ENCODE measurements at regions not wholly inside any gene's neighbourhood (a gene's known extent, or its start where the extent isn't known, plus 50 kb on each side); places are given as distances from the start of the nearest gene placed in this dataset.

DNA sequence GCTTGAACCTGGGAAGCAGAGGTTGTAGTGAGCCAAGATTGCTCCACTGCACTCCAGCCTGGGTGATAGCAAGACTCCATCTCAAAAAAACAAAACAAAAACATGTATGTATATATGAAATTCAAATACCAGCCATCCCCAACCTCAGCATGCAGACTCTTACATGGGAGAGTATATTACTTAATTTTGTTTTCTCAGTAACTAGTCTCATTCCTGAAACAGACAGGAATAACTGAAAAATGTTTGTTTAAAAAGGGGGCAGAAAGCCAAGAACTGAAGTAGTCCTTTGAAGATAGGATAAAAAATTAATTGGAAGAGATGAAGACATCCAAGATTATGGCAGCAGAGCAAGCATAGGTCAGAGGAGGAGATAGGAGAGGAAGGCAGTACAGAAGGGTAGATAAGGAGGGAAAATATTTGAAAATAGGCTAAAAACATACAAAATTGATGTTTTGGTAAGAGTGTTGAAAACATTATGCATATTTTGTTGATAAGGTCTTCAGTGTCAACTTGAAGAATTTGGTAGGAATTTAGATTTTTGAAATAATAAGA is 309.9 kb downstream of the MAT2B start:
- no peak for ATAC-seq
- no peak overlapping the region for H3K4me3 Mint-ChIP-seq
- H3K9me3 Mint-ChIP-seq (ENCODE audit: low read depth): peaks cover 4% of the 10 kb centered on the region
- H3K27me3 Mint-ChIP-seq: no peaks in the 10 kb centered on the region
- intact Hi-C loops (cut with DNase I, micrococcal nuclease): no loop called here
- ChIA-PET POLR2A (no interaction called here), CTCF (no interaction called here)
- no peak for DNase-seq
- H3K36me3 Mint-ChIP-seq (ENCODE audit: low read depth): no peaks in the 10 kb centered on the region
- H3K27ac Mint-ChIP-seq: no peak overlapping the region
- H3K4me1 Mint-ChIP-seq: no peaks in the 10 kb centered on the region

DNA sequence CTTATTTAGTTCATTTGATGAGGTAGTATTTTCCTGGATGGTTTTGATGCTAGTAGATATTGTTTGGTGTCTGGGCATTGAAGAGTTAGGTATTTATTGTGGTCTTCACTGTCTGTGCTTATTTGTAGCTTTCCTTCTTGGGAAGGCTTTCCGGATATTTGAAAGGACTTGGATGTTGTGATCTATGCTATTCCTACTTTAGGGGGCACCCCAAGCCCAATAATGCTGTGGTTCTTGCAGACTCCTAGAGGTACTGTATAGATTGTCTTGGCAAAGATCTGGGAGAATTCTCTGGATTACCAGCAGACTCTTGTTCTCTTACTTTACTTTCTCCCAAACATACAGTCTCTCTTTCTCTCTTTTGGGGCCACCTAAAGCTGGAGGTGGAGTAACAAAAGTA is 315.7 kb downstream of the MAT2B start:
- Mint-ChIP-seq H3K36me3 (ENCODE audit: low read depth) (no peaks in the 10 kb centered on the region), H3K9me3 (ENCODE audit: low read depth) (peaks cover 11% of the 10 kb centered on the region), H3K4me1 (no peaks in the 10 kb centered on the region), H3K4me3 (no peak overlapping the region), H3K27me3 (no peaks in the 10 kb centered on the region), H3K27ac (no peak overlapping the region)
- intact Hi-C loops (cut with DNase I, micrococcal nuclease): no loop called here
- ChIA-PET POLR2A (no interaction called here), CTCF (no interaction called here)
- DNase-seq (no peak), ATAC-seq (no peak)

DNA sequence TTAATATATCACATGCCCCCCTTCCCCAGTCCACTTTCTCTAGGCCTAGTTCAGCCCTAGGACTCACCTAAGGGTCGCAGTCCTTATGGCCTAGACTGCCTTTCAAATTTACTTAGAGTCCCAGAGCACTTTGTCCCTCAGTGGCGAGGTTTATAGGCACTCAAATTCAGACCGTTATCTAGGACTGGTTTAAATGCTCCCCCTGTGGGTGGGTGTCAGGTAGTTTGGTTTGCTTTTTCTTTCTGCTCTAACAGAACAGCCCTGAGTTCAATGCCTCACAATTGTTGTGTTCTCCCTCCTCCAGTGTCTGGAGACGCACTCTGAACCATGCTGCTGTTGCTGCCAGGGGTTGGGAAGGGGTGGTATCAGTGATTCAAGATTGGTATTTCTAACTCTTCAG is 317.1 kb downstream of the MAT2B start:
- no peak overlapping the region for H3K27ac Mint-ChIP-seq
- no peaks in the 10 kb centered on the region for H3K36me3 Mint-ChIP-seq (ENCODE audit: low read depth)
- POLR2A ChIA-PET: no interaction called here
- DNase-seq (no peak), ATAC-seq (no peak)
- H3K27me3 Mint-ChIP-seq: no peaks in the 10 kb centered on the region
- intact Hi-C loops (cut with DNase I, micrococcal nuclease): no loop called here
- no peak overlapping the region for H3K4me3 Mint-ChIP-seq
- no peaks in the 10 kb centered on the region for H3K4me1 Mint-ChIP-seq
- H3K9me3 Mint-ChIP-seq (ENCODE audit: low read depth): peaks cover 9% of the 10 kb centered on the region
- CTCF ChIA-PET: no interaction called here

DNA sequence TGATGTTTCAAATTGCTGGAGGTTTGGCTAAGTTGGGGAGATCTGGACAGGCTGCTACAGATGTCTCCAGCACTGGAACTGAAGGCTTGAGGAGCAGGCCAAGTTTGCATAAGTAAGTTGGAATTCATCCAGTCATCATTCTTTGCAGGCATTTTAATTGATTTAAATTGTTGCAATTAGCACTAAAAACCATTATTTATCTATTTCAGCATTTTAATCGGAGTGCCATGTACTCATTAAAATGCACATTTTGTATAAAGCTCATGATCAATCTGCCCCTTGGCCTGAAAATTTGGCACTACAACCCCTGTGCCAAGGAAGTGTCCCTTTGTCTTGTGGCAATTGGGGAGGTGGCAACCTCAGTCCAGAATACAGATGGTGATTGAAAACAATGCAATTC is 320.2 kb downstream of the MAT2B start:
- no peaks in the 10 kb centered on the region for H3K36me3 Mint-ChIP-seq (ENCODE audit: low read depth)
- no peaks in the 10 kb centered on the region for H3K4me1 Mint-ChIP-seq
- DNase-seq (no peak), ATAC-seq (no peak)
- H3K9me3 Mint-ChIP-seq (ENCODE audit: low read depth): peaks cover 5% of the 10 kb centered on the region
- H3K27ac Mint-ChIP-seq: no peak overlapping the region
- POLR2A ChIA-PET: no interaction called here
- H3K4me3 Mint-ChIP-seq: no peak overlapping the region
- intact Hi-C loops (cut with DNase I, micrococcal nuclease): no loop called here
- CTCF ChIA-PET: no interaction called here
- H3K27me3 Mint-ChIP-seq: no peaks in the 10 kb centered on the region

DNA sequence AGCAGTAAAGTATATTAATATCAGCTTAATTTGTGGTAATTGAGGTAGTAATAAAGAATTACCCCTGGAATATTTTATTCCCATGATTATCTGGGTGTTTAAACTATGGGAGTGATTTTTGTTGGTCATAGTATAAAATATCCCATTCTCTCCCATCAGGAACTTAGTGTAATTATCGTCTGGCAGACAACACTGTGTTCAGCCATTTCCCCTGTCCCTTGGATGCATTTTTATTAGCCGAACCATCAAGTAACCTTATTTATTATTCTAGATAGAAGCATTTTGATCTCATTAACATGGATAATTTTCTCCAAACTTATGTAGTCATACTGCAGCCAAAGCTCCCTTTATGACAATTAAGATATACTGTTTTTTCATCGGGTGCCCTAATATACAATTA is 320.8 kb downstream of the MAT2B start:
- no peaks in the 10 kb centered on the region for H3K4me1 Mint-ChIP-seq
- ChIA-PET POLR2A (no interaction called here), CTCF (no interaction called here)
- H3K9me3 Mint-ChIP-seq (ENCODE audit: low read depth): peaks cover 1% of the 10 kb centered on the region
- no peak for ATAC-seq
- H3K36me3 Mint-ChIP-seq (ENCODE audit: low read depth): no peaks in the 10 kb centered on the region
- no peaks in the 10 kb centered on the region for H3K27me3 Mint-ChIP-seq
- no peak overlapping the region for H3K27ac Mint-ChIP-seq
- intact Hi-C loops (cut with DNase I, micrococcal nuclease): no loop called here
- no peak for DNase-seq
- H3K4me3 Mint-ChIP-seq: no peak overlapping the region

DNA sequence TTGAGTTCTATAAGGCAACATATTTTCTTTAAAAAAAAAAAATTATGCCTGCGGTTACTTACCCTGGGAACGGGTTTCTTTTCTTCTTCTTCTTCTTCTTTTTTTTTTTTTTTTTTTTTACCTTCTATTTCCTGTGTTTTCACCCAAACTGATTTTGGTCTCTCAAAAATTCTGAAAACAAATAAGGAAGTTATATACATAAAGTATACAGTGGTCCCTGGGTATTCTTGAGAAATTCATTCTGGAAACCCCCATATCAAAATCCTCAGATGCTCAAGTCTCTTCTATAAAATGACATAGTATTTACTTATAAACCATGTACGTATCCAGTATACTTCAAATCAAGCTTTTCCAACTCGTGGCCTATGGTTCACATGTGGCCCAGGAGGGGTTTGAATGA is 326.7 kb downstream of the MAT2B start:
- Mint-ChIP-seq H3K27me3 (no peaks in the 10 kb centered on the region), H3K36me3 (ENCODE audit: low read depth) (no peaks in the 10 kb centered on the region), H3K9me3 (ENCODE audit: low read depth) (no peaks in the 10 kb centered on the region), H3K27ac (no peak overlapping the region), H3K4me3 (no peak overlapping the region), H3K4me1 (no peaks in the 10 kb centered on the region)
- intact Hi-C loops (cut with DNase I, micrococcal nuclease): no loop called here
- DNase-seq (no peak), ATAC-seq (no peak)
- ChIA-PET POLR2A (no interaction called here), CTCF (interaction anchor here (0.7 kb wide), 1 partner anchor 427 kb away, joined by 3 read pairs; no protein-coding TSS in a partner anchor)

DNA sequence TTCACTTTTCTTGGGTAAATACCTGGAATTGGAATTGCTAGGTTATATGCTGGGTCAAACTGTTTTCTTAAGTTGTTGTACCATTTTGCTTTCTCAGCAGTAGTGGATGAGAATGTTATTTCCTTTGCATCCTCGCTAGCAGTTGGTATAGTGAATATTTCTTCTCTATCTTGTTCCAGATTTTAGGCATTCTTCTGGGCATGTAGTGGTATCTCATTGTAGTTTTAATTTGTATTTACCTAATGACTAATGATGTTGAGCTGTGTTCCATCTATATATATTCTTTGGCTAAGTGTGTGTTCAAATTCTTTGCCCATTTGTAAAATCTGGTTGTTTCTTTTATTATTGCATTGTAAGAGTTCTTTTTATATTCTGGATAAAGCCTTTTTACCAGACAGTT is 333.3 kb downstream of the MAT2B start:
- H3K27ac Mint-ChIP-seq: no peak overlapping the region
- H3K4me1 Mint-ChIP-seq: no peaks in the 10 kb centered on the region
- CTCF ChIA-PET: interaction anchor here (0.6 kb wide), 1 partner anchor 491 kb away, joined by 3 read pairs; no protein-coding TSS in a partner anchor
- DNase-seq (no peak), ATAC-seq (no peak)
- H3K4me3 Mint-ChIP-seq: no peak overlapping the region
- no peaks in the 10 kb centered on the region for H3K9me3 Mint-ChIP-seq (ENCODE audit: low read depth)
- intact Hi-C loops (cut with DNase I, micrococcal nuclease): no loop called here
- no peaks in the 10 kb centered on the region for H3K36me3 Mint-ChIP-seq (ENCODE audit: low read depth)
- H3K27me3 Mint-ChIP-seq: no peaks in the 10 kb centered on the region
- POLR2A ChIA-PET: no interaction called here

DNA sequence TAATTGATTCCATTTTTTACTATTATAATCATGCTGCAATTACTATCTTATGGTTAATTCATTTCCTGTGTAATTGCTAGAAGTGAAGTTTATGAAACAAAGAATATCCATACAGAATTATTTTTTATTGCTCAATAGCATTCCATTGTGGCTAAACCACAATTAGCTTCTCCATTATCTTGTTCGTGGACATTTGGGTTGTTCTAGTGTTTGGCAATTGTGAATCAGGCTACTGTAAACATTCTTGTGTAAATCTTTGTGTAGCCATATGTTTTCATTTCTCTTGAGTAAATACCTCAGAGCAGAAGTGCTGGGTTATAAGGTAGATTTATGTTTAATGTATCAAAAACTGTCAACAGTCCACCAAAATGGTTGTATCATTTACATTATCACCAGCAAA is 341.1 kb downstream of the MAT2B start:
- no peaks in the 10 kb centered on the region for H3K27me3 Mint-ChIP-seq
- H3K36me3 Mint-ChIP-seq (ENCODE audit: low read depth): no peaks in the 10 kb centered on the region
- ChIA-PET CTCF (no interaction called here), POLR2A (no interaction called here)
- no peak for DNase-seq
- no peak overlapping the region for H3K27ac Mint-ChIP-seq
- H3K9me3 Mint-ChIP-seq (ENCODE audit: low read depth): peaks cover 2% of the 10 kb centered on the region
- intact Hi-C loops (cut with DNase I, micrococcal nuclease): no loop called here
- H3K4me1 Mint-ChIP-seq: no peaks in the 10 kb centered on the region
- no peak for ATAC-seq
- no peak overlapping the region for H3K4me3 Mint-ChIP-seq

DNA sequence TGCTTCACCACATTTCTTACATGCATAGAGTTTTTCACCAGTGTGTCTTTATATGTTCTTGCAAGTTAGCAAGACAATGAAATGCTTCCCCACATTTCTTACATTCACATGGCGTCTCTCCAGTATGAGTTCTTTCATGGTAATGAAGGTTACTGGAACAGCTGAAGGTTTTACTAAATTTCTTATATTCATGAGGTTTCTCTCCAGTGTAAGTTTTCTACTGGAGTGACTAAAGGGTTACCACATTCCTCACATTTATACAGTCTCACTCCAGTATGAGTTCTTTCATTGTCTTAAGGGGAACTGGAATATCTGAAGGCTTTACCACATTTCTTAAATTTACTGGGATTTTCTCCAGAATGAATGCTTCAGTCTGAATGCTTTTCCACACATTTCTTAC is 350.3 kb downstream of the MAT2B start:
- Mint-ChIP-seq H3K4me3 (no peak overlapping the region), H3K9me3 (ENCODE audit: low read depth) (peaks cover 8% of the 10 kb centered on the region), H3K27ac (no peak overlapping the region), H3K4me1 (no peaks in the 10 kb centered on the region), H3K36me3 (ENCODE audit: low read depth) (no peaks in the 10 kb centered on the region), H3K27me3 (no peaks in the 10 kb centered on the region)
- ATAC-seq (no peak), DNase-seq (no peak)
- CTCF ChIA-PET: no interaction called here
- POLR2A ChIA-PET: no interaction called here
- intact Hi-C loops (cut with DNase I, micrococcal nuclease): no loop called here

DNA sequence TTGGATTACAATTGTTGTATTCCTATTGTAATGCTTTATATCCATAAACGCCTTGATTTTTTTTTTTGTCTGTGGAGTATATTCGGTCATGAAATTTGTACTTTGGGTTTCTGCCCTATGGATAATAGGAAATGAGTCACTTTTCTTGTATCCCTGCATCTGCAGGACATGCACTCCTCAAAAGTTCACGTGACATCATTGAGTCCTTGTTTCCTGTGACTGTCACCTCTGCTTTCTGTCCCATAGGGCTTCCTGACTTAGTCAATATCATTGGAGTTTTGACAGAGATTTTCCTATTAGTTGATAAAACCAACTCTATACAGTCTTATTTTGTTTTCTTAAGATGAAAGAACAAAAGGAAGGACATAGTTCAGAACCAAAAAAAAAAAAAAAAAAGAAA is 356.3 kb downstream of the MAT2B start:
- ChIA-PET POLR2A (no interaction called here), CTCF (no interaction called here)
- Mint-ChIP-seq H3K36me3 (ENCODE audit: low read depth) (no peaks in the 10 kb centered on the region), H3K4me1 (no peaks in the 10 kb centered on the region), H3K4me3 (no peak overlapping the region), H3K27ac (no peak overlapping the region), H3K27me3 (no peaks in the 10 kb centered on the region), H3K9me3 (ENCODE audit: low read depth) (no peaks in the 10 kb centered on the region)
- DNase-seq (no peak), ATAC-seq (no peak)
- intact Hi-C loops (cut with DNase I, micrococcal nuclease): no loop called here

DNA sequence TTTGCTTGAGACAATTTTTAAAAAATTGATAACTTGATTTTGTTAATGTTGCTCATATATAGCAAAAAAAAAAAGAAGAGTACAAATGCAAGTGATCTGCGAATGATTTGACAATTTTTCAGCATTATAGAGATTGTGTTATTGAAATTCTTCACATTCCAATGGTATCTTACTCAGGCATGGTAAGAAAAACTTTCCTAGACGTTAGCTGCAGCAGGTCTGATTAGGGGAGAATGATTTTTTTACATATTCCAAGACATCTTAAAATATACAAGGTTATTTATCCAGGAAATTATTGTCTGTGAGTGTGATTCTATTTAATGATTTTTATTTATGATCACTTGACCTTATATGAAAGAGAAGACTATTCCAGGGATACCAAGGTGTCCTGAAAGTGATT is 361.9 kb downstream of the MAT2B start:
- H3K27me3 Mint-ChIP-seq: no peaks in the 10 kb centered on the region
- no peak for ATAC-seq

DNA sequence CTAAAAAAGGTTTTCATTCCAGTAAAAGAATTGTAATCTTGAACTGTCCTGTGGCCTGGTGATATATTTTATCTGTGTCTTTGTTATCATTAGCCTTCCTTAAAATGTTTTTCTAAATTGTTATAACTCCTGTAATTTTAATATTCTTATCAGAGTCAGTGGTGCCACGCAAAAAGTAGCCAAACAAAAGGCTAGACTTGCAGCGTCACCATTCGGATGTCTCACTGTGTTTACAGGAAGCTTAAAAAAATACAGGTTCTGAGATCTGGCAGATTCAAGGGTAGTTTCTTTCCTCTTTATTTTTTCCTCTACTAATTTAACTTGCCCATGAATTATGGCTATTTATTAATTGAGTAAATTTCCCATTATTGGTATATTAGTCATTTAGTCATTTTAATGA is 362.3 kb downstream of the MAT2B start:
- ATAC-seq (no peak), DNase-seq (no peak)
- CTCF ChIA-PET: no interaction called here
- peaks cover 2% of the 10 kb centered on the region for H3K9me3 Mint-ChIP-seq (ENCODE audit: low read depth)
- H3K27ac Mint-ChIP-seq: no peak overlapping the region
- POLR2A ChIA-PET: no interaction called here
- intact Hi-C loops (cut with DNase I, micrococcal nuclease): no loop called here
- H3K27me3 Mint-ChIP-seq: no peaks in the 10 kb centered on the region
- no peaks in the 10 kb centered on the region for H3K4me1 Mint-ChIP-seq
- no peak overlapping the region for H3K4me3 Mint-ChIP-seq
- H3K36me3 Mint-ChIP-seq (ENCODE audit: low read depth): no peaks in the 10 kb centered on the region

More for the DNA sequence above, 361.9 kb downstream of the MAT2B start:
- intact Hi-C loops (cut with DNase I, micrococcal nuclease): no loop called here
- Mint-ChIP-seq H3K4me3 (no peak overlapping the region), H3K36me3 (ENCODE audit: low read depth) (no peaks in the 10 kb centered on the region), H3K4me1 (no peaks in the 10 kb centered on the region), H3K9me3 (ENCODE audit: low read depth) (peaks cover 2% of the 10 kb centered on the region), H3K27ac (no peak overlapping the region)
- ChIA-PET CTCF (no interaction called here), POLR2A (no interaction called here)
- DNase-seq: no peak

DNA sequence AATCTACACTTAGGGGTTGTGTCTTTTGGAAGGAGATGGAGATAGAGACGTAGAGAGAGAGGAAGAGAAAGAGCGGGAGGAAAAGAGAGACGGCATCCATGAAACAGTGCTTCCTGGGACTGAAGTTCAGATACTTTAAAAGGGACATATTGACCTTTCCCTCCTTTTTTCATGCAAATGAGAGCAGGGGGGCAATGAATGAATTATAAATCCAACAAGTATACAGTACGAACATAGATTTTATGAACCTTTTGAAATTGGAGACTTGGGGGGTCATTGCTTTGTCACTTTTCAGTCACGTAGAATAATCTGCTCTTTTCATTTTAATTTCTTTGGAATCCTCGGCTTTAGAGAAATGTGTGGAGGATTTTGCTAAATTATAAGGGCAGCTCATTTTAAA is 364.2 kb downstream of the MAT2B start:
- CTCF ChIA-PET: no interaction called here

More for the DNA sequence above, 364.2 kb downstream of the MAT2B start:
- no peak for DNase-seq
- Mint-ChIP-seq H3K4me3 (no peak overlapping the region), H3K36me3 (ENCODE audit: low read depth) (no peaks in the 10 kb centered on the region), H3K27ac (no peak overlapping the region), H3K4me1 (no peaks in the 10 kb centered on the region), H3K27me3 (no peaks in the 10 kb centered on the region), H3K9me3 (ENCODE audit: low read depth) (peaks cover 2% of the 10 kb centered on the region)
- intact Hi-C loops (cut with DNase I, micrococcal nuclease): no loop called here
- no peak for ATAC-seq
- POLR2A ChIA-PET: no interaction called here
